Mesodermal cell (in vitro differentiated cells): ENCODE measurements at regions not wholly inside any gene's neighbourhood (a gene's known extent, or its start where the extent isn't known, plus 50 kb on each side); places are given as distances from the start of the nearest gene placed in this dataset.
"Not testable (repeated sequence)": the region's sequence is repeated elsewhere in the genome, so short reads cannot be mapped to it uniquely, and the experiment has no call there.

Experiments
- H3K27ac ChIP-seq: 2 replicates; pipeline ENCODE4 v1.7.0; 2013; ENCODE audit warnings: mild to moderate bottlenecking, low read depth, low read length, moderate library complexity; ENCODE audit not compliant: severe bottlenecking
- H3K36me3 ChIP-seq: 2 replicates; pipeline ENCODE4 v1.7.1; 2013; ENCODE audit warnings: mild to moderate bottlenecking, low read length, moderate library complexity; ENCODE audit not compliant: control insufficient read depth, insufficient read depth
- H3K4me1 ChIP-seq: one replicate; pipeline ENCODE4 v1.7.1; 2013; ENCODE audit warnings: mild to moderate bottlenecking, low read length; ENCODE audit not compliant: insufficient read depth, control insufficient read depth, poor library complexity, severe bottlenecking
- H3K4me3 ChIP-seq: 2 replicates; pipeline ENCODE4 v1.7.0; 2013; ENCODE audit warnings: low read length, control low read depth, mild to moderate bottlenecking; ENCODE audit not compliant: insufficient read depth, poor library complexity, severe bottlenecking; ENCODE audit errors: extremely low read depth
- H3K9me3 ChIP-seq: 2 replicates; pipeline ENCODE4 v1.7.1; 2013; ENCODE audit warnings: mild to moderate bottlenecking, low read length, moderate library complexity; ENCODE audit not compliant: control insufficient read depth
- WGBS, 2 experiments: methylation state at CpG; one replicate each; pipeline ENCODE4 v1.1.5; 2013; ENCODE audit warnings: missing lambda C conversion rate in 2 of 2; ENCODE audit not compliant: insufficient coverage in 2 of 2; 5-methylcytosine and 5-hydroxymethylcytosine counted together

DNA sequence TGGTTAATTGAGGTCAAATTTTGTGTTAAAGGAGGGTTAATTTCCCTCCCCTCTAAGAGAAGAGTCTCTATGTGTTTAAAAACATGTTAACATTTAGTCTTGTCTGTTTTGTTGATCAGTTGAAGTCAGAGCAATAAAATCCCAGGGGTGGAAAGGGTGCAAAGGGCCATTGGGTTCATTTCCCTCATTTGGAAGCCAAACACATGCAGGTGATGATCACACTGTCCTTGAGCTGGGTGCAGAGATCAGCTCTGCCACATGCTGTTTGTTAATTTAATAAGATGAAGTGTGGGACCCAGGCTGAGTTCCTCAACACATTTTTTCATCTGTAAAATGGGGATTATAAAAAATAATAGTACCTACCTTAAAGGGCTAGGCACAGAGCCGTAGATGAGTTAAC lies 260.9 kb downstream of the LPIN1 start:
- Histone ChIP-seq H3K4me3 (no peak overlapping the region), H3K4me1 (peaks cover 25% of the 10 kb centered on the region), H3K36me3 (no peaks in the 10 kb centered on the region), H3K27ac (peak overlapping the region; percentile 90), H3K9me3 (no peaks in the 10 kb centered on the region)
- WGBS, 2 experiments: no CpG with 5 or more reads among the region's 1 CpG

DNA sequence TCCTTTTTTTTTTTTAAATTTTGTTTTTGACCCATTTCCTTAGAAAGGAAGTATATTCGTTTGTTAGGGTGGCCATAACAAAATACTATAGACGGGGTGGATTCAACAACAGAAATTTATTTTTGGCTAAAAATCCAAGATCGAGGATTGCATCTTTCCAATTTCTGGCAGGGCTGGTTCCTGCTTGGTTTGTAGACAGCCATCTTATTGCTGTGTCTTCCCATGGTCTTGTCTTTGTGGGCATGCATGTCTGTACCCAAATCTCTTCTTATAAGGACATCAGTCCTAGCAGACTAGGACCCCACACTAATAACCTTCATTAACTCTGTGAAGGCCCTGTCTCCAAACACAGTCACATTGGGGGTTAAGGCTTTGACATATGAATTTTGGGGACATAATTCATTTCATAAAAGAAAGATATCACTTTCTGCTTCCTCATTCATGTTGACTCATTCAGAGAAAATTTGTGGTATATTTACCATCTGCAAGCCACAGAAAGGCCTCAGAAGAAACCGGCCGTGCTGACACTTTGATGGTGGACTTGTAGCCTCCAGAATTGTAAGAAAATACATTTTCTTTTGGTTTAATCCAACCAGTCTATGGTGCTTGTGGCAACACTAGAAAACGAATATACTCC lies 262.1 kb downstream of the LPIN1 start:
- 93 to 94% methylated on average over 2 to 5 of the region's 6 CpGs for WGBS, 2 experiments
- H3K4me3 ChIP-seq: no peak overlapping the region
- no peaks in the 10 kb centered on the region for H3K9me3 ChIP-seq

DNA sequence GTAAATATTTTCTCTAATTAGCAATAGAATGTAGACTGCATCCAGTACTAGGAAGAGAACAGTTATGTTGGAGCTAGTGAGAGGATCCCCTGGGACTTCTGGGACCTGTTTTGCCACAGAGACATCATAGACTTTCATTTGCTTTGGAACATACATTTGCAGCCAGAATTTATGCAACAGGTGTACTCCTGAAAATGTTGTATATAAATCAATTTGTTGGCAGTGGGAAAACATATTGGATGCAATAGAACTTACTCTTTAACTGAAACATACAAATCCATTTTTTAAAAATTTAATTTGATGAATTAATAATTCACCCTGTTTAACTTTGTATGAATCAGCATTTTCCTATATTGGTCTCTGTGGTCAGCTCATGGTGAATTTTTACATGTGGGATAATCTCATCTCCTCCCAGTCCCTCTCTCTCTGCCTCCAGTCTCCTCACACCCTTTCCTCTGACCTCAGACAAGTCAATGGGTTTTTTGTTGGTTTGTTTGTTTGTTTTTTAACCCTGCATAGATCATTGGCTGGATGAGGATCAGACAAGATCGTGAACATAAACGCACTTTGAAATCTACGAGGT lies 263.0 kb downstream of the LPIN1 start:
- H3K4me1 ChIP-seq: peaks cover 25% of the 10 kb centered on the region
- 100% methylated on average over 2 of the region's 3 CpGs for WGBS, 2 experiments
- H3K27ac ChIP-seq: no peak overlapping the region
- no peaks in the 10 kb centered on the region for H3K36me3 ChIP-seq
- H3K4me3 ChIP-seq: no peak overlapping the region
- H3K9me3 ChIP-seq: no peaks in the 10 kb centered on the region

More for the DNA sequence above, 262.1 kb downstream of the LPIN1 start:
- no peak overlapping the region for H3K27ac ChIP-seq
- H3K4me1 ChIP-seq: peaks cover 25% of the 10 kb centered on the region
- no peaks in the 10 kb centered on the region for H3K36me3 ChIP-seq

DNA sequence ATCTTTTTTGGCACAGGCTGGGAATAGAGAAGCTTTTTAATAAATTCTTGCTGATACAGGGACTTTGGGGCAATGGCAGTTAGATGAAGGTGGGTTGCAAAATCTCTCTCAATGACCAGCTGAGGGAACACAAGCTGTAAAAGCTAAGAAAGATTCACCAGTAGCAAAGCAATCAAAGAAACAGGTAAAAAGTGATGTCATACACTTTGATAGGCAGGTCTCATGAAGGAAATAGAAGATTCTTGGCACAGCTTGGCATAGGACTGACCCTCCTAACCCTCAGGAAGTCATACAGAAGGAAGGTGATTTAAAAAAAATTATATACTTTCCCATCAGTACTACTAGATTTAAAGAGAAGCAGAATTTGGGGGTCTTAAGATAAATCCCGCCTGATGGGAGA lies 263.6 kb downstream of the LPIN1 start:
- Histone ChIP-seq H3K36me3 (no peaks in the 10 kb centered on the region), H3K27ac (no peak overlapping the region), H3K4me3 (no peak overlapping the region), H3K9me3 (no peaks in the 10 kb centered on the region), H3K4me1 (peaks cover 25% of the 10 kb centered on the region)
- no CpG with 5 or more reads among the region's 1 CpG for WGBS, 2 experiments

DNA sequence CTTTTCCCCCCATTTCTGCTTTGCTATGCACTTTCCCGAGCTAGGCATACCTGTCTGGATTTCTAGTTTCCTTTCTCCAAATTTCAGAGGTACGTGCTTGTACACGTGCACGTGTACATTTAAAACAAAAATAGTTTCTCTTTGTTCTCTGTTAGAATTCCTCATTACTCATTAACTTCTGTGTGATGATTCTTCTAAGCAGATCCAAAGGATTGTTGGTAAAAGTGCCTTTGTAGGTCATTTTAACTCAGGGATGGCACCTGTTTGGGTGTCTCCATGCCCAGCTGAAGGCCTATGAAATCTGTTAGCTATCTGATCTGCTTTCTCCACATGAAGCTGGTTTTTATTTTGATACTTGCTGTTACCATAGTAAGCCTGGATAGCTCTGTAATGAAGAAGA lies 264.3 kb downstream of the LPIN1 start:
- Histone ChIP-seq H3K27ac (no peak overlapping the region), H3K36me3 (no peaks in the 10 kb centered on the region), H3K9me3 (no peaks in the 10 kb centered on the region), H3K4me3 (no peak overlapping the region), H3K4me1 (peaks cover 25% of the 10 kb centered on the region)
- WGBS, 2 experiments: 74 to 96% methylated on average over 2 to 3 of the region's 4 CpGs

DNA sequence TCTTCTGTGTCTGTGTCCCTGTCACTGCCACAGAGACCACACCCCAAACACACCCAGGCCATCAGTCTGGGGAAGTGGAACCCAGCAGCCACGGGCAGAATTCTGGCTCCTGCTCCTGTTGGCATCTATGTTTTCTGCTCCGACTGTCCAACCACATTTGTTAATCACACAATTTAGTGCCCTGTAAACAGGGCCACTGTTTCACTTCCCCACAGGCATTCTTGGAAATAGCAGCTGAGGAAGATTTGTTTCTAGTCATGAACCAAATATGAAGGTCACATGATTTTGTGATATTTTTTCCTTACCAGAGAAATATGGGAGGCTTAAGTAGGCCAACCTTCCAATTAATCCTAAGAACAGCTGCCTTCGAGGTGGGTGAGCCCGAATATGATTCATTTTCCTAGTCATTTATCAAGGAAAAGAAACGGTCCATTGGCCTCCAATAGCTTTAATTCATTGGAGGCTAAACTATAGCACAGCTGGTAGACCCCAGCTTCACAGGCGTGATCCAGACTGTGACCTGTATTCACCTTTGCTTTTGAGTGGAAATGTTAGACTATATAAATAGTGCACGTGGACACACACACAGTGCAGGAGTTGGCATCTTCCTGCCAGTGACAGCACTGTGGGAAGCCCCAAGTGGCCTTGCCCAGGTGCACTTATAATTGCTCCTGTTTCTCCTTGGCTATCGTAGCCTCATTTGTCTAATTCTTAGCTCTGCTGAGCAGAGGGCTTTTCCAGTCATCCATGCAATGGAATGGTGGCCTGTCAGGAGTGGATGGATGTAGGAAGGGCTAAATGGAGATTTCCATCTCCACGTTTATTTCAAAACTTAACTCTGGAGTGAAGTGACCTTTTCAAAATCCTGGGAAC lies 267.9 kb downstream of the LPIN1 start:
- H3K9me3 ChIP-seq: no peaks in the 10 kb centered on the region
- no peak overlapping the region for H3K4me3 ChIP-seq
- H3K4me1 ChIP-seq: peaks cover 4% of the 10 kb centered on the region
- no peak overlapping the region for H3K27ac ChIP-seq
- WGBS, 2 experiments: 83 to 94% methylated on average over 6 to 9 of the region's 9 CpGs
- no peaks in the 10 kb centered on the region for H3K36me3 ChIP-seq

DNA sequence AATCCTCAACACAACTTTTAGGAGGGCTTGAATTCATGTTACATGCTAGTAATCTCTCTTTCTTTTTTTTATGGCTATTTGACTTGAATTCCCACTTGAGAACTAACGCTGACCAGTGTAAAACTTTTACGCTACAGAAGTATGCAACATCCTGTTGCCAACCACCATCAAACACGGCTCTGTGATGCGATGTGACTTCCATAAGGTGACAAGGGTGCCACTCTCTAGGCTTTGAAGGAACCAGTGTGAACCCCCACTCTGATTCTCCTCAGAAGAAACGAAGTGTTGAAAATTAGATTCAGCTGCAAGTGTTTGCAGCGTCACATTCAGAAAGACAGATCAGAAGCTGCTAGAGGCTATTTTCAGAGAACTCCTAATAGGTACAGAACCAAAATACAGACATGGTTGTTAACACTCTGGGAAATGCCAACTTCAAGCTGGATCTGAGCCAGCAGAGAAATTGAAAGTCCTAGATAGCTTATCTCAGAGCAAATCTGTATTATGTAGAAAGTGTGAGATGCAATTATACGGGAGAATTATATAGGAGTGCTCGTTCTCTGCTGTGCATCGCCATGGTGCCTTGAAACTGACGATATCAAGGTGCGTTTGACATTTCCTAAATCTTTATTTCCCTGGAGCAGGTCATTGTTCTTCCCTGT lies 271.2 kb downstream of the LPIN1 start:
- H3K9me3 ChIP-seq: peaks cover 24% of the 10 kb centered on the region
- no peak overlapping the region for H3K4me3 ChIP-seq
- 87 to 90% methylated on average over 6 to 11 of the region's 11 CpGs for WGBS, 2 experiments
- H3K4me1 ChIP-seq: no peaks in the 10 kb centered on the region
- H3K27ac ChIP-seq: no peak overlapping the region
- no peaks in the 10 kb centered on the region for H3K36me3 ChIP-seq

DNA sequence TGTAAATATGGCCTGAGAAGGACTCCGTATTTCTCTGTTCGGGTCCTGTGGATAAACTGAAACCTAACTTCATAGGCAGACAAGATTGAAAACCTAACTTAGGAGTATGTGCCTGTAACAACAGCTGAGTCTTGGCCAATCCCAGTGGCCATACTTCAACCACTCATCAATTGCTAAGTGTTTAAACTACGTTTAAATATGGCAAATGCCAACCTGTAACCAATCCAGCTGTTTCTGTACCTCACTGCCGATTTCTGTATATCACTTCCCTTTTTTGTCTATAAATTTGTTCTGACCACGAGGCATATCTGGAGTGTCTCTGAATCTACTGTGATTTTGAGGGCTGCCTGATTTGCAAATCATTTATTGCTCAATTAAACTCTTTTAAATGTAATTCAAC lies 272.3 kb downstream of the LPIN1 start:
- not testable (repeated sequence) for H3K36me3 ChIP-seq, H3K4me1 ChIP-seq, H3K4me3 ChIP-seq, H3K27ac ChIP-seq
- 93 to 94% methylated on average over 3 to 4 of the region's 5 CpGs for WGBS, 2 experiments
- peaks cover 28% of the 10 kb centered on the region for H3K9me3 ChIP-seq

DNA sequence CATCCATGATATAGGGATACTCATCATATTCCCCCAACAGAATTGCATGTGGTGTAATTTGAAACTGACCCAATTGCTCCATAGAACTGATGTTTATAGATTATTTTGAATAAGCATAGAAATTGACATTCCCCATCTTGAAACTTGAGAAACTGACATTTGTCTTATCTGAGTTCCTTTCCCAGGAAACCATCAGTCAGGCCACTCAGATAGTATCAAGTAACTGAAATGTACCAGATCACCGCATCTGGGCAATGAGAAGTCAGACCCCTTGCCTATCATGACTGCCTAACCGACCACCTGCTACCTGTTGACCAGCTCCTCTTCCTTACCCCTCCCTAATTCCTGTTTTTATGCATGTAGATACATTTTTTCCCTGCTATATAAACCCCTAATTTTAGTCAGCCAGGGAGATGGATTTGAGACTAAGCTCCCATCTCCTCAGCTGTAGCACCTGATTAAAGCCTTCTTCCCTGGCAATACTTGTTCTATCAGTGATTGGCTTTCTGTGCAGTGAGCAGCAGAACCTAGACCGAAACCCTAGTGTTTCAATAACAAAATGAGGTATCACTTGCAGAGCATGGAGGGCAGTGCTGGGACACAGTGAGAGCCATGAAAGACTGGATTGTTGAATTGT lies 274.5 kb downstream of the LPIN1 start:
- no peak overlapping the region for H3K4me3 ChIP-seq

DNA sequence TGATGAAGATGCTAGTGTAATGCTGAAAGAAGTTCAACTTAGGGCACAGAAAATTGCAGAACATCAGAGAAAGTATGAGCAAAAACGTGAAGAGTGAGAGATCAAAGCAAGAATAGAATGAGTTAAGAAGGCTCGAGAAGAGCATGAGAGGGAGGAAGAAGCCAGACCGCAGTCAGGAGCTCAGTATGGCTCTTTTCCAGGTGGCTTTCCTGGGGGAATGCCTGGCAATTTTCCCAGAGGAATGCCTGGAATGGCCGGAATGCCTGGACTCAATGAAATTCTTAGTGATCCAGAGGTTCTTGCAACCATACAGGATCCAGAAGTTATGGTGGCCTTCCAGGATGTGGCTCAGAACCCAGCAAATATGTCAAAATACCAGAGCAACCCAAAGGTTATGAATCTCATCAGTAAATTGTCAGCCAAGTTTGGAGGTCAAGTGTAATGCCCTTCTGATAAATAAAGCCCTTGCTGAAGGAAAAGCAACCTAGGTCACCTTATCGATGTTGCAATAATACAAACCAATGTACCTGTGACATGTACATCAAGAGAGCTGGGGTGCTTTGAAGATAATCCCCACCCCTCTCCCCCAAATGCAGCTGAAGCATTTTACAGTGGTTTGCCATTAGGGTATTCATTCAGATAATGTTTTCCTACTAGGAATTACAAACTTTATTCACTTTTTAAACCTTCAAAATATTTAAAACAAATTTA lies 277.9 kb downstream of the LPIN1 start:
- H3K27ac ChIP-seq, H3K4me3 ChIP-seq, H3K4me1 ChIP-seq, H3K36me3 ChIP-seq: not testable (repeated sequence)
- 65 to 83% methylated on average over 4 to 5 of the region's 5 CpGs for WGBS, 2 experiments
- peaks cover 28% of the 10 kb centered on the region for H3K9me3 ChIP-seq

More for the DNA sequence above, 274.5 kb downstream of the LPIN1 start:
- H3K36me3 ChIP-seq: no peaks in the 10 kb centered on the region
- WGBS, 2 experiments: 87 to 95% methylated on average over 3 of the region's 3 CpGs
- peaks cover 28% of the 10 kb centered on the region for H3K9me3 ChIP-seq
- no peak overlapping the region for H3K27ac ChIP-seq
- no peaks in the 10 kb centered on the region for H3K4me1 ChIP-seq
